HepG2 (cell line): ENCODE measurements at regions not wholly inside any gene's neighbourhood (a gene's known extent, or its start where the extent isn't known, plus 50 kb on each side); places are given as distances from the start of the nearest gene placed in this dataset.

Source experiments
- ATAC-seq: fragments of 200-7000 bp; cut with Tn5 transposase; 3 replicates; pipeline ENCODE4 v1.9.1; 2020; ENCODE audit warnings: mild to moderate bottlenecking, moderate library complexity
- BruUV-seq: library from RNA; stranded (reverse); fragments of 400-500 nt; replicated peaks from 2 replicates; lab custom pipeline; 2021; lab: Mats Ljungman, UMichigan
- CTCF ChIA-PET: fragments of 300-600 bp; formaldehyde crosslinking; extraction: SDS; loops from one replicate; lab custom pipeline; 2021; ENCODE audit warnings: low total read pairs, inconsistent platforms, low intra/inter-chr PET ratio; lab: Yijun Ruan, JAX
- POLR2A ChIA-PET: fragments of 350-600 bp; sonication (Branson Sonifier 250); formaldehyde crosslinking; loops from one replicate; lab custom pipeline; 2020; ENCODE audit warnings: antibody characterized with exemption, inconsistent platforms; lab: Yijun Ruan, JAX
- DNase-seq: peaks from one replicate; pipeline ENCODE4 v3.0.0-alpha.2; 2015; ENCODE audit warnings: low spot score
- FAIRE-seq: peaks from 3 replicates; lab custom pipeline; 2011; peaks lifted over from hg19 to GRCh38; lab: Jason Lieb, UNC
- H2AFZ ChIP-seq: one replicate; pipeline ENCODE4 v1.6.1; 2011; ENCODE audit warnings: low read length, inconsistent platforms
- H3K27ac ChIP-seq: fragments of 300-600 bp; 3 replicates; pipeline ENCODE4 v1.8.0; 2011; ENCODE audit warnings: mixed run types, mild to moderate bottlenecking, mixed read lengths, low read length, inconsistent platforms; ENCODE audit not compliant: insufficient read depth; ENCODE audit errors: extremely low read length
- H3K27me3 ChIP-seq, 2 experiments: fragments of 200-600 bp in 1 of 2; 2 replicates in 1 of 2; 3 replicates in 1 of 2; pipeline versions ENCODE4 v1.6.0 to v1.8.0; 2011; ENCODE audit warnings: low read length in 2 of 2, mild to moderate bottlenecking in 2 of 2, moderate library complexity in 2 of 2, inconsistent platforms in 1 of 2; ENCODE audit not compliant: insufficient read depth in 2 of 2, control insufficient read depth in 1 of 2
- H3K36me3 ChIP-seq, 2 experiments: fragments of 200-600 bp in 1 of 2; replicated peaks in 1 of 2; 2 replicates in 1 of 2; 3 replicates in 1 of 2; pipeline versions ENCODE4 v1.5.1 to v1.8.0; 2011; ENCODE audit warnings: low read length in 2 of 2, inconsistent platforms in 1 of 2; ENCODE audit not compliant: insufficient read depth in 2 of 2, control insufficient read depth in 1 of 2
- H3K4me1 ChIP-seq: 2 replicates; pipeline ENCODE4 v1.5.1; 2012; ENCODE audit warnings: low read length, inconsistent platforms; ENCODE audit not compliant: insufficient read depth
- H3K4me2 ChIP-seq: 2 replicates; pipeline ENCODE4 v1.6.0; 2011; ENCODE audit warnings: low read depth, low read length, inconsistent platforms
- H3K4me3 ChIP-seq, 3 experiments: fragments of 200-600 bp in 1 of 3; sonication (generic), shearing (Covaris generic) in 1 of 3; replicated peaks in 1 of 3; 2 replicates each; pipeline ENCODE4 v1.5.1; 2011 to 2016; ENCODE audit warnings: low read length in 3 of 3, inconsistent platforms in 2 of 3, low read depth in 2 of 3, mild to moderate bottlenecking in 2 of 3, control low read depth in 1 of 3, mixed read lengths in 1 of 3; ENCODE audit not compliant: insufficient read depth in 1 of 3
- H3K79me2 ChIP-seq: one replicate; pipeline ENCODE4 v1.6.1; 2011; ENCODE audit warnings: low read length, inconsistent platforms; ENCODE audit not compliant: insufficient read depth
- H3K9ac ChIP-seq: 2 replicates; pipeline ENCODE4 v1.6.0; 2011; ENCODE audit warnings: mild to moderate bottlenecking, low read depth, low read length, inconsistent platforms; ENCODE audit not compliant: insufficient read depth
- H3K9me3 ChIP-seq: 2 replicates; pipeline ENCODE4 v1.5.1; 2012; ENCODE audit warnings: mild to moderate bottlenecking, low read length
- H4K20me1 ChIP-seq: 2 replicates; pipeline ENCODE4 v1.6.0; 2011; ENCODE audit warnings: inconsistent platforms, mild to moderate bottlenecking, low read length, moderate library complexity; ENCODE audit not compliant: insufficient read depth
- CENPT ChIP-seq: sonication (generic); formaldehyde crosslinking; IDR thresholded peaks from 2 replicates; pipeline ENCODE4 v1.8.0; 2022; ENCODE audit warnings: low read depth, mild to moderate bottlenecking, moderate library complexity, missing genetic modification reagents
- GATAD2A ChIP-seq: IDR thresholded peaks from 2 replicates; pipeline ENCODE4 v1.6.1; 2016
- JDP2 ChIP-seq: sonication (generic); formaldehyde crosslinking; IDR thresholded peaks from 2 replicates; pipeline ENCODE4 v1.8.1; 2022; ENCODE audit warnings: missing genetic modification reagents, borderline replicate concordance
- PCBP1 ChIP-seq: fragments of 200-400 bp; formaldehyde crosslinking; IDR thresholded peaks from 2 replicates; pipeline ENCODE4 v1.6.1; 2017; ENCODE audit warnings: mild to moderate bottlenecking, low read depth, low read length, borderline replicate concordance
- POGK ChIP-seq: sonication (generic); formaldehyde crosslinking; conservative IDR thresholded peaks from 2 replicates; pipeline ENCODE4 v1.8.0; 2022; ENCODE audit warnings: mild to moderate bottlenecking, moderate library complexity, missing genetic modification reagents
- RARG ChIP-seq: sonication (generic); formaldehyde crosslinking; IDR thresholded peaks from 2 replicates; pipeline ENCODE4 v1.4.0; 2020; ENCODE audit warnings: low read depth, mild to moderate bottlenecking, missing genetic modification reagents
- SMARCE1 ChIP-seq: fragments of 450-650 bp; IDR thresholded peaks from 2 replicates; pipeline ENCODE4 v1.6.1; 2017; ENCODE audit warnings: borderline replicate concordance
- TEF ChIP-seq: sonication (generic); formaldehyde crosslinking; IDR thresholded peaks from 2 replicates; pipeline ENCODE4 v1.5.0; 2020; ENCODE audit warnings: missing genetic modification reagents
- TRIM24 ChIP-seq: sonication (generic); formaldehyde crosslinking; IDR thresholded peaks from 2 replicates; pipeline ENCODE4 v1.8.0; 2022; ENCODE audit warnings: mild to moderate bottlenecking, missing genetic modification reagents
- WGBS: methylation state at CpG from one replicate; pipeline ENCODE4 v1.1.6; 2017; ENCODE audit warnings: low lambda C conversion rate; 5-methylcytosine and 5-hydroxymethylcytosine counted together
- in situ Hi-C: cut with HindIII; loops from 2 replicates; pipeline ENCODE4 v1.10.0; 2017; ENCODE audit warnings: low pct_unique_long_range_greater_than_20kb; ENCODE audit not compliant: extremely low pct_ligation_motif_present
- intact Hi-C: fragments of 100-400 bp; cut with micrococcal nuclease; formaldehyde crosslinking; loops from one replicate; pipeline ENCODE4 v1.10.0; 2022; ENCODE audit not compliant: unreplicated experiment

GRCh38 chr21:43323244-43324005 lies 103.5 kb downstream of the SIK1 start:
- Histone ChIP-seq H3K9me3 (no peaks in the 10 kb centered on the region), H3K4me2 (no peak overlapping the region), H3K36me3 (no peaks in the 10 kb centered on the region), H3K79me2 (no peaks in the 10 kb centered on the region), H3K27me3 (peaks cover 2 to 62% of the 10 kb centered on the region in 2 experiments; a peak in 3 of 5 replicates), H3K27ac (no peak overlapping the region), H4K20me1 (no peaks in the 10 kb centered on the region), H3K4me1 (peaks cover 25% of the 10 kb centered on the region), H3K4me3 (no peak overlapping the region), H3K9ac (no peak overlapping the region), H2AFZ (no peak overlapping the region)
- ChIA-PET POLR2A (interaction anchor here (0.6 kb wide), 1 partner anchor 16 kb away, joined by 3 read pairs; no protein-coding TSS in a partner anchor), CTCF (no interaction called here)
- DNase-seq (no peak), FAIRE-seq (no peak), ATAC-seq (no peak)
- no TSS peak for BruUV-seq
- intact Hi-C loops: no loop called here
- TF ChIP-seq TEF (CRISPR knock-in tag) (no peak), JDP2 (CRISPR knock-in tag) (no peak), GATAD2A (CRISPR knock-in tag) (no peak), SMARCE1 (no peak), TRIM24 (CRISPR knock-in tag) (no peak), PCBP1 (no peak), POGK (CRISPR knock-in tag) (no peak), CENPT (CRISPR knock-in tag) (no peak), RARG (CRISPR knock-in tag) (no peak)
- in situ Hi-C loops: no loop called here
- WGBS: 35% methylated on average over 3 of the region's 23 CpGs
